ENCODE measurements at regions not wholly inside any gene's neighbourhood (a gene's known extent, or its start where the extent isn't known, plus 50 kb on each side); places are given as distances from the start of the nearest gene placed in this dataset.

DNA sequence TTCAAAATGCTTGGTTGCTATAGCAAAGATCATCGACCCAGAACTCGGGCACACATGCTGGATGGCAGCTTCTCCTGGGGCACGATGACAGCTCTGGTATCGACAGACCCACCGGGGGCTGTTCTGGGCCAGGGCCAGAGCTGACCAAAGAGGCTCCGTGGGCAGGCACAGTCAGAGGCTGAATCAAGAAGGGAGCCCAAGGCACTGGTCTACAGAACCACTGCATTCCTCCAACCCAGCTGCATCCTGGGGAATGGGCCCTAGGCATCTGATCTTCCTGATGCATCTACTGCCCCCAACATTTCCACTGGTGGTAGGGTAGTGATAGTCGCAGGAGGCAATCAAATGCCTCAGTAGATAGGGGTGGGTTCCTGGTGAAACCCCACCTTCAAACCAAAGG, 470.3 kb downstream of the TBC1D22A start:
- no peaks in the 10 kb centered on the region for H3K79me2 ChIP-seq (ENCODE audit: control insufficient read depth, low read length)
- H3F3A ChIP-seq (ENCODE audit: control insufficient read depth, insufficient read depth), result no peaks in the 10 kb centered on the region
- H3K27ac ChIP-seq (ENCODE audit: low read depth, low read length), result no peak overlapping the region
- H3K4me2 ChIP-seq (ENCODE audit: low read length), result no peak overlapping the region
- no peaks in the 10 kb centered on the region for H4K20me1 ChIP-seq (ENCODE audit: control insufficient read depth, insufficient read depth, low read depth, low read length)
- peaks cover 17% of the 10 kb centered on the region; the same call in 1 of the 2 replicates for H3K9me3 ChIP-seq (ENCODE audit: control insufficient read depth, insufficient read depth, low read length)
- no peaks in the 10 kb centered on the region for H3K9me2 ChIP-seq (replicated peaks; ENCODE audit: control insufficient read depth, low read length)
- H3K4me3 ChIP-seq (ENCODE audit: low read length), result no peak overlapping the region
- H3K4me1 ChIP-seq (ENCODE audit: control insufficient read depth, low read length), result no peaks in the 10 kb centered on the region
- H3K27me3 ChIP-seq (ENCODE audit: control insufficient read depth, low read length), result no peaks in the 10 kb centered on the region
- no peaks in the 10 kb centered on the region for H3K36me3 ChIP-seq (ENCODE audit: control insufficient read depth, low read length)
- TF ChIP-seq EZH2phosphoT487 (IDR thresholded peaks at IDR 0.05; ENCODE audit: borderline replicate concordance, low read length), result no peak
- TF ChIP-seq, protein P1, sequence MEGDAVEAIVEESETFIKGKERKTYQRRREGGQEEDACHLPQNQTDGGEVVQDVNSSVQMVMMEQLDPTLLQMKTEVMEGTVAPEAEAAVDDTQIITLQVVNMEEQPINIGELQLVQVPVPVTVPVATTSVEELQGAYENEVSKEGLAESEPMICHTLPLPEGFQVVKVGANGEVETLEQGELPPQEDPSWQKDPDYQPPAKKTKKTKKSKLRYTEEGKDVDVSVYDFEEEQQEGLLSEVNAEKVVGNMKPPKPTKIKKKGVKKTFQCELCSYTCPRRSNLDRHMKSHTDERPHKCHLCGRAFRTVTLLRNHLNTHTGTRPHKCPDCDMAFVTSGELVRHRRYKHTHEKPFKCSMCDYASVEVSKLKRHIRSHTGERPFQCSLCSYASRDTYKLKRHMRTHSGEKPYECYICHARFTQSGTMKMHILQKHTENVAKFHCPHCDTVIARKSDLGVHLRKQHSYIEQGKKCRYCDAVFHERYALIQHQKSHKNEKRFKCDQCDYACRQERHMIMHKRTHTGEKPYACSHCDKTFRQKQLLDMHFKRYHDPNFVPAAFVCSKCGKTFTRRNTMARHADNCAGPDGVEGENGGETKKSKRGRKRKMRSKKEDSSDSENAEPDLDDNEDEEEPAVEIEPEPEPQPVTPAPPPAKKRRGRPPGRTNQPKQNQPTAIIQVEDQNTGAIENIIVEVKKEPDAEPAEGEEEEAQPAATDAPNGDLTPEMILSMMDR (IDR thresholded peaks at IDR 0.05; ENCODE audit: low read depth, low read length, poor library complexity, severe bottlenecking), result no peak

DNA sequence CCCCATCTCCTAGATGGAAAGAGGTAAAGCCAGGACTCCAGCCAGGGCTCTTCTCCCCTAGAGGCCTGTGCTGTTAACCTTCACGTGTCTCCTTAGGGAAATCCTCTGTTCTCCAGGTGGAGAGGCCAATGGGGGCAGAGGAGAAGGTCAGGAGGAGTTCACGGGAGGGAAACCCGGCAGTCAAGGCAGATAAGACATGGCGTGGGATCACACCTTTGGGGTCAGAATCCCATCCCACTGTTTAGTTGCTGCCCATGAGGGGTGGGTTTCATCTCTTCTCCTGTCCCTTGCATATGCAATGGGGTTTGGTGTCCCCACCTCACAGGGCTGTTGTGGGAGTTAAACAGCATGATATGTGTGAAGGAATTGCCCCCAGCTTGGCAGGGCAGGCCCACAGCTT, 469.7 kb downstream of the TBC1D22A start:
- H3K27me3 ChIP-seq (ENCODE audit: control insufficient read depth, low read length), result no peaks in the 10 kb centered on the region
- no peaks in the 10 kb centered on the region for H3K4me1 ChIP-seq (ENCODE audit: control insufficient read depth, low read length)
- H3K4me3 ChIP-seq (ENCODE audit: low read length), result no peak overlapping the region
- H3K9me2 ChIP-seq (replicated peaks; ENCODE audit: control insufficient read depth, low read length), result no peaks in the 10 kb centered on the region
- no peaks in the 10 kb centered on the region for H3K79me2 ChIP-seq (ENCODE audit: control insufficient read depth, low read length)
- H3F3A ChIP-seq (ENCODE audit: control insufficient read depth, insufficient read depth), result no peaks in the 10 kb centered on the region
- no peaks in the 10 kb centered on the region for H3K36me3 ChIP-seq (ENCODE audit: control insufficient read depth, low read length)
- no peak overlapping the region for H3K27ac ChIP-seq (ENCODE audit: low read depth, low read length)
- H4K20me1 ChIP-seq (ENCODE audit: control insufficient read depth, insufficient read depth, low read depth, low read length), result no peaks in the 10 kb centered on the region
- no peak overlapping the region for H3K4me2 ChIP-seq (ENCODE audit: low read length)
- H3K9me3 ChIP-seq (ENCODE audit: control insufficient read depth, insufficient read depth, low read length), result peaks cover 17% of the 10 kb centered on the region; the same call in 1 of the 2 replicates
- TF ChIP-seq EZH2phosphoT487 (IDR thresholded peaks at IDR 0.05; ENCODE audit: borderline replicate concordance, low read length), result no peak
- TF ChIP-seq, protein P1 (IDR thresholded peaks at IDR 0.05; ENCODE audit: low read depth, low read length, poor library complexity, severe bottlenecking), result no peak

DNA sequence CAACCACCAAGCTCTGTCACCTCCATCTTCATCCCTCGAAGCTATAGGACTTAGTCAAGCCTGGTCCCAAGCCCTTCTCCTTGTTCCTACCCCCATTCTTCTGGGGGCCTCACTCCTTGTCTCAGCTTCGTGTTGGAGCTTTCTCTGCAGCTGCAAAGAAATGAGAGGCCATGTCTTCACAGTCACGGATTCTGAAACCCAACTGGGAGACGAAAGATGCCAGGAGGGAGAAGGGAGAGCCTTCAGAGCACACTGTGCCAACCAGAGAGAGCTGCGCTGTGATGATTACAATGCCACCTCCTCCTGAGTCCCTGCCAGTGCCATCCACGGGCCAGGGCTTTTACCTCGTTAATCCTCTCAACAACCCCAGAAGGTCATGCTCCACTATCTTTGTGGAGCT, 469.3 kb downstream of the TBC1D22A start:
- Histone ChIP-seq H3K9me2 (replicated peaks; ENCODE audit: control insufficient read depth, low read length) (no peaks in the 10 kb centered on the region), H3K79me2 (ENCODE audit: control insufficient read depth, low read length) (no peaks in the 10 kb centered on the region), H3K27me3 (ENCODE audit: control insufficient read depth, low read length) (no peaks in the 10 kb centered on the region), H3K27ac (ENCODE audit: low read depth, low read length) (no peak overlapping the region), H4K20me1 (ENCODE audit: control insufficient read depth, insufficient read depth, low read depth, low read length) (no peaks in the 10 kb centered on the region), H3K4me3 (ENCODE audit: low read length) (no peak overlapping the region), H3K9me3 (ENCODE audit: control insufficient read depth, insufficient read depth, low read length) (peaks cover 17% of the 10 kb centered on the region; the same call in 1 of the 2 replicates), H3K36me3 (ENCODE audit: control insufficient read depth, low read length) (no peaks in the 10 kb centered on the region), H3F3A (ENCODE audit: control insufficient read depth, insufficient read depth) (no peaks in the 10 kb centered on the region), H3K4me2 (ENCODE audit: low read length) (no peak overlapping the region), H3K4me1 (ENCODE audit: control insufficient read depth, low read length) (no peaks in the 10 kb centered on the region)
- no peak for TF ChIP-seq EZH2phosphoT487 (IDR thresholded peaks at IDR 0.05; ENCODE audit: borderline replicate concordance, low read length)
- TF ChIP-seq, protein P1 (IDR thresholded peaks at IDR 0.05; ENCODE audit: low read depth, low read length, poor library complexity, severe bottlenecking), result no peak
